GM12875 (cell line): ENCODE measurements at regions not wholly inside any gene's neighbourhood (a gene's known extent, or its start where the extent isn't known, plus 50 kb on each side); places are given as distances from the start of the nearest gene placed in this dataset.

Experiments
- H3K4me3 ChIP-seq: one replicate; pipeline ENCODE4 v1.5.1; 2011; ENCODE audit warnings: low read depth, low read length, control low read depth
- CTCF ChIP-seq: IDR thresholded peaks from 2 replicates; pipeline ENCODE4 v1.5.1; 2011; ENCODE audit warnings: low read depth, mild to moderate bottlenecking, control low read depth, inconsistent platforms, low read length, moderate library complexity, borderline replicate concordance; ENCODE audit not compliant: insufficient read depth

DNA sequence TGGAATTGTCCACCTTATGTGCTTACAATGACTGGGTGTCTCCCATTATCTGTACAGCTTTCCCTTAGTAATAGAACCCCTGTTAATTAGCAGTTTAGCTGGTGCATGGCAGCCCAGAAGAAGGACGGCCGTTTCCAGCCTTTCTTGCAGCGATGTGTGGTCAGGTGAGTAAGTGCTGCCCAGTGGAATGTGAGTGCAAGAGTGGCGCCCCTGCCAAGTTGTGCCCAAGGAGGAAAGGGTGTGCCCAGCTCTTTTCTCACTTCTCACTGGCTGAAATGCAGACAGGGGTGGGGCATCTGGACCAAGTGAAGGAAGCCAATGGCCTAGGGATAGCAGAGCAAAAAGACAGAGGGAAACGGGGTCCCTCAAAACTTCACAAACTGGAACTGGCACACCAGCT is 296.8 kb downstream of the PREX1 start:
- no peak for TF ChIP-seq CTCF

DNA sequence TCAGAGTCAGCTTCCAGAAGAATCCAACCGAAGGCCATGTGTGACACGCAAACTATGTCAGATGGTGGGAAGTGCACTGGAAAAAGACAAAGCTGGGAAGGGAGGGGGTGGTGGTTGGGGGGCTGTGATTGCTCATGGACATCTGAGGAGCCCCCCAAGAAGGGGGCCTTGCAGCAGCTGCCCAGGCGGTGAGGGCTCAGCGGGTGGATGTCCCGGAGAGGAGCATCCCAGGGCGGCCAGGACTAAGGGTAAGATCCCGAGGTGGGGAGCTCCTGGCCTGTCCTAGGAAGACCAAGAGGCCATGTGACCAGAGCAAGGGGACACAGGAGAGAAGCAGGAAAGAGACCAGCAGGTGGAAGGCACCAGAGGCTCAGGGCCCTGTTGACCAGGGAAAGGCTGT is 299.5 kb downstream of the PREX1 start:
- no peak overlapping the region for H3K4me3 ChIP-seq
- TF ChIP-seq CTCF, result no peak

More for the DNA sequence above, 296.8 kb downstream of the PREX1 start:
- no peak overlapping the region for H3K4me3 ChIP-seq

DNA sequence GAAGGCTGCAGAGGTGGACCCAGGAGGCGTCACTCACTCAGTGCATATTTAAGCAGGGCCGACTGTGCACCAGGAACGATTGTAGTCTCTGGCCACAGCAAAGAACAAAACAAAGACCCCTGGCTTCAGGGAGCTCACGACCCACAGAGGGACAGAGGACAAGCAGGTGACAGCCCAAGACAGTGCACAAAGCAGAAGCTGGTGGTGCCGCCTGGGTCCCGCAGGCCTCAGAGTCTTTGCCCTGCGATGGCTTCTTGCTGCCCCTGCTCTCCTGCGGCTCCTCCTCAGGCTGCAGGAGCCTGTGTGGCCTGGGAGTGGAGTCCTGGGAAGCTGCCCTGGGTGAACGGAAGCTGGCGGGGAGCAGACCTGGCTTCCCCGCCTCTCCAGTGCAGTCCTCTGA is 300.0 kb downstream of the PREX1 start:
- H3K4me3 ChIP-seq, result no peak overlapping the region
- TF ChIP-seq CTCF, result no peak

GRCh38 chr20:48526936-48527335 is 300.9 kb downstream of the PREX1 start:
- TF ChIP-seq CTCF, result no peak
- no peak overlapping the region for H3K4me3 ChIP-seq

DNA sequence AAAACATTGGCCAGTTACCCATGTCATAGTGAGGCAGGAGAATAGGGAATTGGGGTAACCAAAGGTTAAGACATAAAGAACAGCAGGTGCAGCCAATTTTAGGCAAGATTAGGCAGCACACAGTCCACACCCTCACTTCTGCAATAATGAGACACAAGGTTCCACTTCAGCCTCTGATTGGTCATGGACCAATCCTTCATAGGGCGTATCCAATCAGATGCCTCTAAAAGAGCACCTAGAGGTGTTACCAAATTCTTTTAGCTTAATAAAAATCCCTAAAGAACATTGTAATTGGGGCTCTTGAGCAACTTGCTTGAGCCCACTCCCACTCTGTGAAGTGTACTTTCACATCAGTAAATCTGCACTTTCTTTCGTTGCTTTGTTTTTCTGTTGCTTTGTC is 302.4 kb downstream of the PREX1 start:
- TF ChIP-seq CTCF, result no peak
- H3K4me3 ChIP-seq, result no peak overlapping the region

GRCh38 chr20:48524582-48524981 is 303.2 kb downstream of the PREX1 start:
- no peak for TF ChIP-seq CTCF
- no peak overlapping the region for H3K4me3 ChIP-seq

DNA sequence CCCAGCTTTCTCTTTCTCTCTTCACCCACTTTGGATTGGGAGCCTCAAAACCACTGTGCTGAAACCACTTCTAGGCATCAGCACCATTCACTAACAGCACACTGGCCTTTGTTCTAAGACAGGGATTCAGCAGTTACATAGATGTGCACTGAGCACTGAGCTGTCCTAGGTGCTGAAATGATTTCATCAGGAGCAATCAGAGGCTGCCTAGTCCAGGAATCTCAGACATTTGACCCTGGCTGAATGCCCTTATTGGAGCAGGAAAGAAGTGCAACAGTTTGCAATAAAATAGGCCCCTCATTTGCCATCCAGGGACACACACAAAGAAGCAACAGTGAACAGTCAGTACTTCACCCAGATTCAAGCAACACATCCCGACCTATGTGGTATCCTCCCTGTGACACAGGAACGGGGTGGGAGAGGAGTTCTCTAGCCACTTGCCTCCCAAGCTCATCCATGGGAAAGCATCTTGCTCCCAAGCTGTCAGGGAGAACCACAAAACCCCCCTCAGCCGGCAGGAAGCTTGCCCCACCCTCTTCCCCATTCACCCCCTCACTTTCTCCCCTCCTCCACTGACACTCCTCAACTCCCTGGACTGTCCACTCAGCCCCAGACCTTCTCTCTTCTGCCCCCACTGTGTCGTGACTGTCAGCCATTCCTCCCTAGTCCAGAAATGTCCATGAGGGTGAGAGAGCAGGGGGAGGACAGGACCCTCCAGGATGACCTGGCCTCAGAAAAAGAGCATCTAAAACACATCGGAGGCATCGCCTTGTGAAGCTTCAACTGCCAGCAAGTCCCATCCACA is 304.4 kb downstream of the PREX1 start:
- H3K4me3 ChIP-seq, result no peak overlapping the region
- no peak for TF ChIP-seq CTCF
